H1 (cell line): ENCODE measurements at regions not wholly inside any gene's neighbourhood (a gene's known extent, or its start where the extent isn't known, plus 50 kb on each side); places are given as distances from the start of the nearest gene placed in this dataset.

Experiments
- MAX ChIP-seq: IDR thresholded peaks from 2 replicates; pipeline ENCODE4 v1.6.1; 2012; ENCODE audit warnings: inconsistent platforms
- RNF2 ChIP-seq: fragments of 200-900, 300-1000 bp; sonication (generic); IDR thresholded peaks from 2 replicates; pipeline ENCODE4 v1.7.1; 2016; ENCODE audit warnings: borderline replicate concordance, low read depth, mild to moderate bottlenecking, antibody characterized with exemption, low read length; ENCODE audit not compliant: poor library complexity, severe bottlenecking; ENCODE audit errors: missing control alignments
- SUZ12 ChIP-seq: fragments of 200-600 bp; sonication (generic); IDR thresholded peaks from 2 replicates; pipeline ENCODE4 v1.6.1; 2012; ENCODE audit warnings: mild to moderate bottlenecking, inconsistent platforms, low read length, moderate library complexity, mixed read lengths

- TF ChIP-seq RNF2 (no peak), SUZ12 (no peak), MAX (no peak)
Observed at GRCh38 chr1:244216836-244217235, 165.8 kb downstream of the ZBTB18 start (continued).
